ENCODE measurements at regions not wholly inside any gene's neighbourhood (a gene's known extent, or its start where the extent isn't known, plus 50 kb on each side); places are given as distances from the start of the nearest gene placed in this dataset.
"Not testable (repeated sequence)": the region's sequence is repeated elsewhere in the genome, so short reads cannot be mapped to it uniquely, and the experiment has no call there.

- Mint-ChIP-seq H3K4me1 (no peaks in the 10 kb centered on the region), H3K27ac (no peak overlapping the region), H3K4me3 (no peak overlapping the region), H3K9me3 (peaks cover 5% of the 10 kb centered on the region), H3K36me3 (ENCODE audit: low read depth) (no peaks in the 10 kb centered on the region), H3K27me3 (no peaks in the 10 kb centered on the region)
- ATAC-seq (ENCODE audit: low read depth) (no peak), DNase-seq (no peak)
- POLR2A ChIA-PET, result no interaction called here
- intact Hi-C loops (cut with micrococcal nuclease), result no loop called here
- CTCF ChIA-PET, result no interaction called here
- TF ChIP-seq CTCF (IDR thresholded peaks at IDR 0.05), result no peak
Observed at GRCh38 chr14:98916036-98916435, 356.0 kb downstream of the BCL11B start.

GRCh38 chr14:98916476-98916875, 355.5 kb downstream of the BCL11B start:
- Mint-ChIP-seq H3K4me3 (no peak overlapping the region), H3K9me3 (peaks cover 6% of the 10 kb centered on the region), H3K27me3 (no peaks in the 10 kb centered on the region), H3K27ac (no peak overlapping the region), H3K36me3 (ENCODE audit: low read depth) (no peaks in the 10 kb centered on the region), H3K4me1 (no peaks in the 10 kb centered on the region)
- DNase-seq (no peak), ATAC-seq (ENCODE audit: low read depth) (no peak)
- ChIA-PET POLR2A (no interaction called here), CTCF (no interaction called here)
- no peak for TF ChIP-seq CTCF (IDR thresholded peaks at IDR 0.05)
- intact Hi-C loops (cut with micrococcal nuclease), result no loop called here

GRCh38 chr14:98919434-98919833, 352.6 kb downstream of the BCL11B start:
- H3K27me3 Mint-ChIP-seq, result no peaks in the 10 kb centered on the region
- no peaks in the 10 kb centered on the region for H3K4me1 Mint-ChIP-seq
- no peak for TF ChIP-seq CTCF (IDR thresholded peaks at IDR 0.05)
- no peak overlapping the region for H3K27ac Mint-ChIP-seq
- H3K4me3 Mint-ChIP-seq, result no peak overlapping the region
- intact Hi-C loops (cut with micrococcal nuclease), result no loop called here
- H3K9me3 Mint-ChIP-seq, result peaks cover 15% of the 10 kb centered on the region
- no peak for ATAC-seq (ENCODE audit: low read depth)
- POLR2A ChIA-PET, result no interaction called here
- DNase-seq, result no peak
- no peaks in the 10 kb centered on the region for H3K36me3 Mint-ChIP-seq (ENCODE audit: low read depth)
- CTCF ChIA-PET, result interaction anchor here (0.7 kb wide), 1 partner anchor 26 kb away, joined by 3 read pairs; no protein-coding TSS in a partner anchor

- POLR2A ChIA-PET; H3K4me3 Mint-ChIP-seq; CTCF ChIA-PET; intact Hi-C loops (cut with micrococcal nuclease); H3K27ac Mint-ChIP-seq; H3K27me3 Mint-ChIP-seq; ATAC-seq (ENCODE audit: low read depth); DNase-seq; H3K4me1 Mint-ChIP-seq; H3K36me3 Mint-ChIP-seq (ENCODE audit: low read depth): not testable (repeated sequence)
- H3K9me3 Mint-ChIP-seq, result peaks cover 15% of the 10 kb centered on the region
Observed at GRCh38 chr14:98921306-98921705, 350.7 kb downstream of the BCL11B start.

- DNase-seq, result no peak
- H3K36me3 Mint-ChIP-seq (ENCODE audit: low read depth), result no peaks in the 10 kb centered on the region
- H3K4me1 Mint-ChIP-seq, result no peaks in the 10 kb centered on the region
- H3K27me3 Mint-ChIP-seq, result no peaks in the 10 kb centered on the region
- H3K4me3 Mint-ChIP-seq, result no peak overlapping the region
- intact Hi-C loops (cut with micrococcal nuclease), result no loop called here
- peaks cover 19% of the 10 kb centered on the region for H3K9me3 Mint-ChIP-seq
- H3K27ac Mint-ChIP-seq, result no peak overlapping the region
- ChIA-PET CTCF (no interaction called here), POLR2A (no interaction called here)
- no peak for TF ChIP-seq CTCF (IDR thresholded peaks at IDR 0.05)
- ATAC-seq (ENCODE audit: low read depth), result no peak
Observed at GRCh38 chr14:98923596-98923995, 348.4 kb downstream of the BCL11B start.

GRCh38 chr14:98924046-98924445, 348.0 kb downstream of the BCL11B start:
- no peak overlapping the region for H3K27ac Mint-ChIP-seq

More at GRCh38 chr14:98924046-98924445, 348.0 kb downstream of the BCL11B start:
- POLR2A ChIA-PET, result no interaction called here
- Mint-ChIP-seq H3K36me3 (ENCODE audit: low read depth) (no peaks in the 10 kb centered on the region), H3K9me3 (peaks cover 19% of the 10 kb centered on the region), H3K4me3 (no peak overlapping the region), H3K4me1 (no peaks in the 10 kb centered on the region), H3K27me3 (no peaks in the 10 kb centered on the region)
- DNase-seq (no peak), ATAC-seq (ENCODE audit: low read depth) (no peak)
- no peak for TF ChIP-seq CTCF (IDR thresholded peaks at IDR 0.05)
- intact Hi-C loops (cut with micrococcal nuclease), result no loop called here
- CTCF ChIA-PET, result no interaction called here

Measured in activated B cell treated with CpG ODN at 0.5 μM for 24 hours (primary cell).